Astrocyte of the cerebellum (primary cell): ENCODE measurements at regions not wholly inside any gene's neighbourhood (a gene's known extent, or its start where the extent isn't known, plus 50 kb on each side); places are given as distances from the start of the nearest gene placed in this dataset.

ENCODE experiments used
- DNase-seq: peaks from one replicate; pipeline ENCODE4 v3.0.0-alpha.2; 2011; ENCODE audit warnings: low read depth
- H3K4me3 ChIP-seq: 2 replicates; pipeline ENCODE4 v1.5.1; 2011; ENCODE audit warnings: mild to moderate bottlenecking, low read depth, low read length, moderate library complexity
- in situ Hi-C: cut with HindIII; loops from 2 replicates; pipeline ENCODE4 v1.10.0; 2017; ENCODE audit warnings: low sequenced_read_pairs
- TF ChIP-seq, protein P1 (sequence below): IDR thresholded peaks from 2 replicates; pipeline ENCODE4 v1.5.1; 2012; ENCODE audit warnings: low read length, low read depth, moderate library complexity, mild to moderate bottlenecking; ENCODE audit errors: missing control alignments

DNA sequence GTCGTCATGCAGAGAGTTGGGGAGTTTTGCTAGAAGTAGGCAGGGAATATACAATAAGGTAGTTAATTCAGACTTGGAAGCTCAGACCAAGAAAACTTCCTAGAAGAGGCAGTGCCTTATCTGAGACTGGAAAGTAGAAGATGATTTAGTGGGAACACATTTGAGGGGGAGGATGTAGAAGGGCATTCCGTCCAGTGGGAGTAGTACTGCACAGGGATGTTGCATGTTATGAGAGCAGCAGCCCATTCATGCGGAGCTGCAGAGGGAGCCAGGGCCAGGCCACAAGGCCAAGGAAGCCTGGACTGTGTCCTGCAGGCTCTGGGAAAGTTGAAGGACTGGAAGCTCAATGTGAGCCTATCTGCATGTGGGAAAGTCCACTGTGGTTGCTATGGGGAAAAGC is 344.5 kb upstream of the EEF2KMT start:
- DNase-seq = no peak
- H3K4me3 ChIP-seq = no peak overlapping the region
- TF ChIP-seq, protein P1, sequence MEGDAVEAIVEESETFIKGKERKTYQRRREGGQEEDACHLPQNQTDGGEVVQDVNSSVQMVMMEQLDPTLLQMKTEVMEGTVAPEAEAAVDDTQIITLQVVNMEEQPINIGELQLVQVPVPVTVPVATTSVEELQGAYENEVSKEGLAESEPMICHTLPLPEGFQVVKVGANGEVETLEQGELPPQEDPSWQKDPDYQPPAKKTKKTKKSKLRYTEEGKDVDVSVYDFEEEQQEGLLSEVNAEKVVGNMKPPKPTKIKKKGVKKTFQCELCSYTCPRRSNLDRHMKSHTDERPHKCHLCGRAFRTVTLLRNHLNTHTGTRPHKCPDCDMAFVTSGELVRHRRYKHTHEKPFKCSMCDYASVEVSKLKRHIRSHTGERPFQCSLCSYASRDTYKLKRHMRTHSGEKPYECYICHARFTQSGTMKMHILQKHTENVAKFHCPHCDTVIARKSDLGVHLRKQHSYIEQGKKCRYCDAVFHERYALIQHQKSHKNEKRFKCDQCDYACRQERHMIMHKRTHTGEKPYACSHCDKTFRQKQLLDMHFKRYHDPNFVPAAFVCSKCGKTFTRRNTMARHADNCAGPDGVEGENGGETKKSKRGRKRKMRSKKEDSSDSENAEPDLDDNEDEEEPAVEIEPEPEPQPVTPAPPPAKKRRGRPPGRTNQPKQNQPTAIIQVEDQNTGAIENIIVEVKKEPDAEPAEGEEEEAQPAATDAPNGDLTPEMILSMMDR = no peak
- in situ Hi-C loops = no loop called here

DNA sequence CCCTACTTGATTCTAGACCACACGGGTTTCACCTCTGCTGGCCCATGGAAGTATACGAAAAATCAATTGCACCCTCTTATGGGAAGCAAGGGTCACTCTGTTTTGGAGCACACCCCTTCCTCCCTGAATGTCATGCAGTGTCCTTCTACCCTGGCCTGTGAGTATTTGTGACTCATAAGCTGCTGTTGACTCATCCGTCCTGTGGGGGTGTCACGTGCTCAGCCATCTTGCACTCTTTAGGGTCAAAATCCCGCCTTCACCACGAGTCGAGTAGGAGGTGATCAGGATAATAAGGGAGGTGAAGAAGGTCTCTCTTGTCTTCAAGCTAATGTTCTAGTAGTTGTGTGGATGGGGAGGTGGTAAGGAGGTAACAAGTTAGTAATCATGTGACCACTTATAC is 341.0 kb upstream of the EEF2KMT start:
- no peak overlapping the region for H3K4me3 ChIP-seq
- TF ChIP-seq, protein P1 = no peak
- in situ Hi-C loops = no loop called here
- no peak for DNase-seq

- TF ChIP-seq, protein P1 = no peak
- no peak overlapping the region for H3K4me3 ChIP-seq
- in situ Hi-C loops = no loop called here
- no peak for DNase-seq
These were observed 336.0 kb upstream of the EEF2KMT start for GRCh38 chr16:5433587-5433986.

GRCh38 chr16:5432166-5432565 is 334.6 kb upstream of the EEF2KMT start:
- DNase-seq = no peak
- TF ChIP-seq, protein P1 = no peak
- H3K4me3 ChIP-seq = no peak overlapping the region
- in situ Hi-C loops = no loop called here

- no peak for DNase-seq
- TF ChIP-seq, protein P1 = no peak
- in situ Hi-C loops = no loop called here
- no peak overlapping the region for H3K4me3 ChIP-seq
These were observed 333.0 kb upstream of the EEF2KMT start for GRCh38 chr16:5430598-5430997.

- H3K4me3 ChIP-seq = no peak overlapping the region
- in situ Hi-C loops = no loop called here
- no peak for DNase-seq
- TF ChIP-seq, protein P1 = peak; percentile 6
These were observed 331.3 kb upstream of the EEF2KMT start for GRCh38 chr16:5428932-5429331.

GRCh38 chr16:5427571-5427970 is 330.0 kb upstream of the EEF2KMT start:
- TF ChIP-seq, protein P1 = no peak
- no peak overlapping the region for H3K4me3 ChIP-seq
- in situ Hi-C loops = no loop called here
- DNase-seq = no peak
